Upper lobe of left lung (tissue), 6 donors: ENCODE measurements at regions not wholly inside any gene's neighbourhood (a gene's known extent, or its start where the extent isn't known, plus 50 kb on each side); places are given as distances from the start of the nearest gene placed in this dataset.

Experiments
- ATAC-seq, 2 donors: fragments of 200-7000 bp; cut with Tn5 transposase; one replicate each; pipeline ENCODE4 v1.9.1; 2022; ENCODE audit warnings: mild to moderate bottlenecking in 2 of 2, moderate library complexity in 2 of 2; ENCODE audit not compliant: low FRiP score in 2 of 2
- DNase-seq, 2 donors: peaks; one replicate each; pipeline ENCODE4 v3.0.0-alpha.2; 2019 to 2020
- H3K27ac ChIP-seq, 4 donors: fragments of 200-600 bp; sonication (generic); one replicate each; pipeline ENCODE4 v1.5.1; 2016 to 2019
- H3K27me3 ChIP-seq, 4 donors: fragments of 200-600 bp; sonication (generic); one replicate each; pipeline ENCODE4 v1.5.1; 2017 to 2019
- H3K36me3 ChIP-seq, 4 donors: fragments of 200-600 bp; sonication (generic); one replicate each; pipeline ENCODE4 v1.5.1; 2016 to 2019
- H3K4me1 ChIP-seq, 4 donors: fragments of 200-600 bp; sonication (generic); one replicate each; pipeline ENCODE4 v1.5.1; 2018 to 2019
- H3K4me3 ChIP-seq, 4 donors: fragments of 200-600 bp; sonication (generic); one replicate each; pipeline ENCODE4 v1.5.1; 2017 to 2019; ENCODE audit warnings: mild to moderate bottlenecking in 2 of 4, moderate library complexity in 1 of 4
- H3K9me3 ChIP-seq, 4 donors: fragments of 200-600 bp; sonication (generic); one replicate each; pipeline ENCODE4 v1.5.1; 2018 to 2019
- EP300 ChIP-seq, 4 donors: sonication (generic); formaldehyde crosslinking; IDR thresholded peaks; one replicate each; pipeline ENCODE4 v1.5.1; 2017; ENCODE audit warnings: antibody characterized with exemption in 4 of 4, control low read depth in 2 of 4
- POLR2A ChIP-seq, 4 donors: fragments of 450-650 bp; IDR thresholded peaks; one replicate each; pipeline ENCODE4 v1.5.1; 2016 to 2017; ENCODE audit warnings: antibody characterized with exemption in 4 of 4, mild to moderate bottlenecking in 2 of 4
- POLR2AphosphoS5 ChIP-seq, 2 donors: sonication (generic); formaldehyde crosslinking; IDR thresholded peaks; one replicate each; pipeline ENCODE4 v1.5.1; 2017; ENCODE audit warnings: antibody characterized with exemption in 2 of 2
- WGBS, 2 donors: methylation state at CpG; one replicate each; pipeline ENCODE4 v1.1.5; 2017 to 2018; 5-methylcytosine and 5-hydroxymethylcytosine counted together
- TF ChIP-seq, protein P1 (sequence below), 6 experiments: fragments of 450-650 bp in 4 of 6; fragments of 200-600 bp in 2 of 6; sonication (generic) in 2 of 6; IDR thresholded peaks; one replicate each; pipeline ENCODE4 v1.5.1; 2016 to 2019; ENCODE audit warnings: antibody characterized with exemption in 6 of 6
- donor health status: DM: no; HTN: no; CAD: no; lungs with moderate emphysema.
- donor health status: DM: no; HTN: yes; CAD: no; lungs with severe emphysema.

GRCh38 chr1:232188318-232188717 is 441.6 kb downstream of the SIPA1L2 start:
- Histone ChIP-seq H3K27ac (no peak overlapping the region), H3K36me3 (no peaks in the 10 kb centered on the region), H3K27me3 (no peaks in the 10 kb centered on the region), H3K4me1 (peaks cover 0 to 2% (median 0%) of the 10 kb centered on the region in 4 donors), H3K9me3 (no peaks in the 10 kb centered on the region), H3K4me3 (no peak overlapping the region)
- 82 to 98% methylated on average over 2 of the region's 2 CpGs for WGBS, 2 donors
- ATAC-seq (no peak), DNase-seq (no peak)
- TF ChIP-seq EP300 (IDR thresholded peaks at IDR 0.05) (no peak), POLR2AphosphoS5 (IDR thresholded peaks at IDR 0.05) (no peak), POLR2A (IDR thresholded peaks at IDR 0.05) (no peak)
- TF ChIP-seq, protein P1, sequence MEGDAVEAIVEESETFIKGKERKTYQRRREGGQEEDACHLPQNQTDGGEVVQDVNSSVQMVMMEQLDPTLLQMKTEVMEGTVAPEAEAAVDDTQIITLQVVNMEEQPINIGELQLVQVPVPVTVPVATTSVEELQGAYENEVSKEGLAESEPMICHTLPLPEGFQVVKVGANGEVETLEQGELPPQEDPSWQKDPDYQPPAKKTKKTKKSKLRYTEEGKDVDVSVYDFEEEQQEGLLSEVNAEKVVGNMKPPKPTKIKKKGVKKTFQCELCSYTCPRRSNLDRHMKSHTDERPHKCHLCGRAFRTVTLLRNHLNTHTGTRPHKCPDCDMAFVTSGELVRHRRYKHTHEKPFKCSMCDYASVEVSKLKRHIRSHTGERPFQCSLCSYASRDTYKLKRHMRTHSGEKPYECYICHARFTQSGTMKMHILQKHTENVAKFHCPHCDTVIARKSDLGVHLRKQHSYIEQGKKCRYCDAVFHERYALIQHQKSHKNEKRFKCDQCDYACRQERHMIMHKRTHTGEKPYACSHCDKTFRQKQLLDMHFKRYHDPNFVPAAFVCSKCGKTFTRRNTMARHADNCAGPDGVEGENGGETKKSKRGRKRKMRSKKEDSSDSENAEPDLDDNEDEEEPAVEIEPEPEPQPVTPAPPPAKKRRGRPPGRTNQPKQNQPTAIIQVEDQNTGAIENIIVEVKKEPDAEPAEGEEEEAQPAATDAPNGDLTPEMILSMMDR (IDR thresholded peaks at IDR 0.05) = no peak

DNA sequence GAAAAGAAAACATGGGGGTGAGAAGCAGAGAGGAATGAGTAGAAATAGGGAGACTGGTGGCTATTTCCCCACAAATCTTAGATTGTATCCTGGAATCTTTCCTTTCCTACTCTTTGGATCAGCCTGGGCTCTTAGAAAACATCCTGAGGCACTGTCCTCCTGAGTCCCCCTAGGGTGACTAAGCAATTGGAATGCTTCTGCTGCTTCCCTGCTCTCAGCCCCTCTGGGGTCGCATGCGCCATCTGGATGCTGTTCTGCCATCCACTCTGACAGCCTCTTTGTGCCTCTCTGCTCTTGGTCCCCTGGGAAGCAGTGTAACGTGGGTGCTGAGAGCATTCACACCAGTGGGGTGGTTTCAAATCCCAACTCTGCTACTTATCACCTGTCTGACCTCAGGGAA is 443.0 kb downstream of the SIPA1L2 start:
- H3K36me3 ChIP-seq = no peaks in the 10 kb centered on the region
- TF ChIP-seq POLR2AphosphoS5 (IDR thresholded peaks at IDR 0.05) (no peak), EP300 (IDR thresholded peaks at IDR 0.05) (no peak), POLR2A (IDR thresholded peaks at IDR 0.05) (no peak)
- TF ChIP-seq, protein P1 (IDR thresholded peaks at IDR 0.05) = no peak
- no peaks in the 10 kb centered on the region for H3K4me1 ChIP-seq
- ATAC-seq = no peak
- H3K4me3 ChIP-seq = no peak overlapping the region
- WGBS, 2 donors = 93% methylated on average over 3 of the region's 3 CpGs
- DNase-seq = no peak
- H3K27me3 ChIP-seq = no peaks in the 10 kb centered on the region
- H3K27ac ChIP-seq = no peak overlapping the region
- H3K9me3 ChIP-seq = no peaks in the 10 kb centered on the region

GRCh38 chr1:232184561-232185530 is 445.1 kb downstream of the SIPA1L2 start:
- H3K4me3 ChIP-seq = no peak overlapping the region
- TF ChIP-seq POLR2AphosphoS5 (IDR thresholded peaks at IDR 0.05) (no peak), EP300 (IDR thresholded peaks at IDR 0.05) (no peak), POLR2A (IDR thresholded peaks at IDR 0.05) (no peak)
- TF ChIP-seq, protein P1 (IDR thresholded peaks at IDR 0.05) = no peak
- H3K27ac ChIP-seq = no peak overlapping the region
- no peaks in the 10 kb centered on the region for H3K27me3 ChIP-seq
- no peaks in the 10 kb centered on the region for H3K9me3 ChIP-seq
- ATAC-seq = no peak
- H3K36me3 ChIP-seq = no peaks in the 10 kb centered on the region
- peak in 1 of 2 donors; percentile 21 for DNase-seq
- H3K4me1 ChIP-seq = no peaks in the 10 kb centered on the region
- 83 to 86% methylated on average over 18 of the region's 18 CpGs for WGBS, 2 donors

DNA sequence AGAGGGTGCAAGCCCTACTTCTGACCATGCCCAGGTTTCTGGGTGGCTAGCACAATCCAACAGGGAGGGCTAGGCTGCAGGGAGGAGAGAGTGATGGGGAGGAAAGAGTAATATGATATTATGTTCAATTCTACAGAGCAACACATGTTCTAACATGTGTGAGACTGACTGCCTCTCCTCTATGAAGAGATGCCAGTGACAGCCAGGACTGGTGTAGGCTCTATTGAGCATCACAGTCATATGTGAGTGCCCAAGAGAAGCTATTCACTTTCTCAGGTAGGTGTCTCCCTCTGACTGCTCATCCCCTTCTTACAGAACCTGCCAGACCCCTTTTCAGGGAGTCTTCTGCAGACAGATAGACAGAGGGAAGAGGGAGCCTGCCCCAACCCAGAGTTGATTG is 446.1 kb downstream of the SIPA1L2 start:
- DNase-seq = no peak
- no peak for TF ChIP-seq POLR2AphosphoS5 (IDR thresholded peaks at IDR 0.05)
- TF ChIP-seq, protein P1 (IDR thresholded peaks at IDR 0.05) = no peak
- TF ChIP-seq EP300 (IDR thresholded peaks at IDR 0.05) = no peak
- TF ChIP-seq POLR2A (IDR thresholded peaks at IDR 0.05) = no peak
- Histone ChIP-seq H3K36me3 (no peaks in the 10 kb centered on the region), H3K4me3 (no peak overlapping the region), H3K27ac (no peak overlapping the region), H3K9me3 (no peaks in the 10 kb centered on the region), H3K27me3 (no peaks in the 10 kb centered on the region), H3K4me1 (no peaks in the 10 kb centered on the region)
- no peak for ATAC-seq
